RWPE2 (cell line): ENCODE measurements at regions not wholly inside any gene's neighbourhood (a gene's known extent, or its start where the extent isn't known, plus 50 kb on each side); places are given as distances from the start of the nearest gene placed in this dataset.

ENCODE experiments used
- ATAC-seq: fragments of 200-7000 bp; cut with Tn5 transposase; 3 replicates; pipeline ENCODE4 v1.9.1; 2021; ENCODE audit warnings: low read depth
- DNase-seq: peaks from one replicate; pipeline ENCODE4 v3.0.0-alpha.2; 2020; ENCODE audit warnings: low spot score
- H3K27ac ChIP-seq: fragments of 450-650 bp; 2 replicates; pipeline ENCODE4 v1.5.1; 2017; ENCODE audit warnings: mild to moderate bottlenecking; ENCODE audit not compliant: poor library complexity, severe bottlenecking
- H3K27me3 ChIP-seq: fragments of 250-450 bp; sonication (Bioruptor Pico); 2 replicates; pipeline ENCODE4 v1.5.1; 2021; ENCODE audit warnings: mild to moderate bottlenecking, moderate library complexity; ENCODE audit not compliant: insufficient read depth, poor library complexity, severe bottlenecking
- H3K36me3 ChIP-seq: fragments of 250-450 bp; sonication (Bioruptor Pico); 2 replicates; pipeline ENCODE4 v1.5.1; 2020; ENCODE audit warnings: low read depth, mild to moderate bottlenecking, moderate library complexity
- H3K4me1 ChIP-seq: fragments of 250-450 bp; sonication (Bioruptor Pico); 2 replicates; pipeline ENCODE4 v1.5.1; 2021; ENCODE audit warnings: mild to moderate bottlenecking, moderate library complexity; ENCODE audit not compliant: insufficient read depth, poor library complexity, severe bottlenecking
- H3K4me3 ChIP-seq: fragments of 250-450 bp; sonication (Bioruptor Pico); 2 replicates; pipeline ENCODE4 v1.5.1; 2021; ENCODE audit warnings: mild to moderate bottlenecking, moderate library complexity; ENCODE audit not compliant: severe bottlenecking
- H3K9me3 ChIP-seq: fragments of 250-450 bp; sonication (Bioruptor Pico); 2 replicates; pipeline ENCODE4 v1.5.1; 2021; ENCODE audit warnings: mild to moderate bottlenecking, moderate library complexity; ENCODE audit not compliant: severe bottlenecking
- CTCF ChIP-seq: fragments of 450-650 bp; IDR thresholded peaks from one replicate; pipeline ENCODE4 v1.5.1; 2017; ENCODE audit warnings: mild to moderate bottlenecking, moderate library complexity; ENCODE audit not compliant: poor library complexity, severe bottlenecking

GRCh38 chr7:67502929-67503328, 506.3 kb downstream of the TYW1 start:
- no peak for TF ChIP-seq CTCF
- Histone ChIP-seq H3K4me1 (no peaks in the 10 kb centered on the region), H3K27me3 (no peaks in the 10 kb centered on the region), H3K27ac (no peak overlapping the region), H3K36me3 (no peaks in the 10 kb centered on the region), H3K4me3 (no peak overlapping the region), H3K9me3 (no peaks in the 10 kb centered on the region)
- no peak for ATAC-seq
- DNase-seq = no peak

- DNase-seq = no peak
- H3K36me3 ChIP-seq = no peaks in the 10 kb centered on the region
- no peaks in the 10 kb centered on the region for H3K4me1 ChIP-seq
- no peak for ATAC-seq
- no peak for TF ChIP-seq CTCF
- H3K27me3 ChIP-seq = no peaks in the 10 kb centered on the region
- H3K27ac ChIP-seq = no peak overlapping the region
- H3K4me3 ChIP-seq = no peak overlapping the region
- no peaks in the 10 kb centered on the region for H3K9me3 ChIP-seq
These were observed 508.8 kb downstream of the TYW1 start for GRCh38 chr7:67505449-67505848.

- H3K27ac ChIP-seq = no peak overlapping the region
- H3K4me1 ChIP-seq = no peaks in the 10 kb centered on the region
- no peak overlapping the region for H3K4me3 ChIP-seq
- no peaks in the 10 kb centered on the region for H3K27me3 ChIP-seq
- ATAC-seq = no peak
- DNase-seq = no peak
- TF ChIP-seq CTCF = no peak
- H3K36me3 ChIP-seq = no peaks in the 10 kb centered on the region
- H3K9me3 ChIP-seq = no peaks in the 10 kb centered on the region
These were observed 515.8 kb downstream of the TYW1 start for GRCh38 chr7:67512481-67512880.

- Histone ChIP-seq H3K4me1 (no peaks in the 10 kb centered on the region), H3K9me3 (no peaks in the 10 kb centered on the region), H3K36me3 (no peaks in the 10 kb centered on the region), H3K27ac (no peak overlapping the region), H3K27me3 (no peaks in the 10 kb centered on the region), H3K4me3 (no peak overlapping the region)
- DNase-seq = no peak
- ATAC-seq = no peak
- TF ChIP-seq CTCF = no peak
These were observed 521.9 kb downstream of the TYW1 start for GRCh38 chr7:67518580-67518979.

GRCh38 chr7:67519171-67519570, 522.5 kb downstream of the TYW1 start:
- Histone ChIP-seq H3K4me1 (no peaks in the 10 kb centered on the region), H3K9me3 (no peaks in the 10 kb centered on the region), H3K27me3 (no peaks in the 10 kb centered on the region), H3K36me3 (no peaks in the 10 kb centered on the region), H3K4me3 (no peak overlapping the region), H3K27ac (no peak overlapping the region)
- TF ChIP-seq CTCF = no peak
- ATAC-seq (no peak), DNase-seq (no peak)
